BJ (cell line): ENCODE measurements at regions not wholly inside any gene's neighbourhood (a gene's known extent, or its start where the extent isn't known, plus 50 kb on each side); places are given as distances from the start of the nearest gene placed in this dataset.
"Not testable (repeated sequence)": the region's sequence is repeated elsewhere in the genome, so short reads cannot be mapped to it uniquely, and the experiment has no call there.

Experiments used
- CTCF ChIA-PET: fragments of 350-600 bp; formaldehyde crosslinking; extraction: SDS; loops from one replicate; lab custom pipeline; 2021; ENCODE audit warnings: antibody characterized with exemption, inconsistent platforms; lab: Yijun Ruan, JAX
- POLR2A ChIA-PET: fragments of 300-600 bp; sonication (Branson Sonifier 250); formaldehyde crosslinking; extraction: SDS; loops from one replicate; lab custom pipeline; 2021; ENCODE audit warnings: antibody characterized with exemption; lab: Charles Lee
- DNase-seq: peaks from one replicate; pipeline ENCODE4 v3.0.0-alpha.2; 2011; ENCODE audit warnings: low read depth
- H3K27me3 ChIP-seq: 2 replicates; pipeline ENCODE4 v1.6.0; 2011; ENCODE audit warnings: low read length; ENCODE audit not compliant: control insufficient read depth, insufficient read depth
- H3K36me3 ChIP-seq: 2 replicates; pipeline ENCODE4 v1.5.1; 2011; ENCODE audit warnings: low read length; ENCODE audit not compliant: control insufficient read depth, insufficient read depth
- H3K4me3 ChIP-seq: 2 replicates; pipeline ENCODE4 v1.5.1; 2011; ENCODE audit warnings: low read depth, mild to moderate bottlenecking, control low read depth, low read length
- TF ChIP-seq, protein P1 (sequence below): IDR thresholded peaks from 2 replicates; pipeline ENCODE4 v1.5.1; 2011; ENCODE audit warnings: low read depth, mild to moderate bottlenecking, control low read depth, inconsistent platforms, low read length, moderate library complexity; ENCODE audit not compliant: insufficient read depth

DNA sequence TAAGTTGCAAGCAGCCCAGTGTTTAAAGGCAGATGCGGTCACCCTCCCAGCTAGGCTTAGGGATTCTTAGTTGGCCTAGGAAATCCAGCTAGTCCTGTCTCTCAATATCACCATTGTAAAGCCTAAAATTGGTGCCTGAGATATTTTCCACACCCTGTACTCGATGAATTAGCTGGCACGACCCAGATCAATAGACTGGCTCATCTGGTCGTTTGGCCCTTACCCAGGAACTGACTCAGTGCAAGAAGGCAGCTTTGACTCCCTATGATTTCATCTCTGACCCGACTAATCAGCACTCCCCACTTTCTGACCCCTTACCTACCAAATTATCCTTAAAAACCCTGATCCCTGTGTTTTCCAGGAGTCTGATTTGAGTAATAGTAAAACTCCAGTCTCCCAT is 384.9 kb upstream of the SLC7A11 start:
- ChIA-PET CTCF (no interaction called here), POLR2A (interaction anchor here (0.6 kb wide), 1 partner anchor 26 kb away, joined by 6 read pairs; no protein-coding TSS in a partner anchor)
- TF ChIP-seq, protein P1, sequence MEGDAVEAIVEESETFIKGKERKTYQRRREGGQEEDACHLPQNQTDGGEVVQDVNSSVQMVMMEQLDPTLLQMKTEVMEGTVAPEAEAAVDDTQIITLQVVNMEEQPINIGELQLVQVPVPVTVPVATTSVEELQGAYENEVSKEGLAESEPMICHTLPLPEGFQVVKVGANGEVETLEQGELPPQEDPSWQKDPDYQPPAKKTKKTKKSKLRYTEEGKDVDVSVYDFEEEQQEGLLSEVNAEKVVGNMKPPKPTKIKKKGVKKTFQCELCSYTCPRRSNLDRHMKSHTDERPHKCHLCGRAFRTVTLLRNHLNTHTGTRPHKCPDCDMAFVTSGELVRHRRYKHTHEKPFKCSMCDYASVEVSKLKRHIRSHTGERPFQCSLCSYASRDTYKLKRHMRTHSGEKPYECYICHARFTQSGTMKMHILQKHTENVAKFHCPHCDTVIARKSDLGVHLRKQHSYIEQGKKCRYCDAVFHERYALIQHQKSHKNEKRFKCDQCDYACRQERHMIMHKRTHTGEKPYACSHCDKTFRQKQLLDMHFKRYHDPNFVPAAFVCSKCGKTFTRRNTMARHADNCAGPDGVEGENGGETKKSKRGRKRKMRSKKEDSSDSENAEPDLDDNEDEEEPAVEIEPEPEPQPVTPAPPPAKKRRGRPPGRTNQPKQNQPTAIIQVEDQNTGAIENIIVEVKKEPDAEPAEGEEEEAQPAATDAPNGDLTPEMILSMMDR = no peak
- H3K36me3 ChIP-seq = no peaks in the 10 kb centered on the region
- no peaks in the 10 kb centered on the region for H3K27me3 ChIP-seq
- DNase-seq = no peak
- no peak overlapping the region for H3K4me3 ChIP-seq

DNA sequence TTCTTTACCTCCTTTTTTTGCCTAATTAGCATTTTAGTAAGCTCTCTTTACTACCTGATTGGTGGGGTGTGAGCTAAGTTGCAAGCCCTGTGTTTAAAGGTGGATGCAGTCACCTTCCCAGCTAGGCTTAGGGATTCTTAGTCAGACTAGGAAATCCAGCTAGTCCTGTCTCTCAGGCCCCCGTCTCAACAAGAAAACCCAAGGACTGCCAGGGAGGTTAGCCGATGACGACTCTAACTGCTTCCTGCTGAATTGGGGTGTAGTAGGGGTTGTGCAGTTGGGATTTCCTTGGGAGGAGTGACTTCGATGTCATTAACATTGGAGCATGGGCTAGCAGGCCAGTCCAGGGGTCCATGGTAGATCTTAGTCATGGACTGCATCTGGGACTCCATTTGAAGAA is 380.2 kb upstream of the SLC7A11 start:
- H3K27me3 ChIP-seq, DNase-seq, POLR2A ChIA-PET, H3K36me3 ChIP-seq, H3K4me3 ChIP-seq: not testable (repeated sequence)
- CTCF ChIA-PET = interaction anchor here (0.6 to 1.2 kb wide), 3 partner anchors 17 to 679 kb away, joined by 3 to 4 read pairs (median 3); no protein-coding TSS in a partner anchor

DNA sequence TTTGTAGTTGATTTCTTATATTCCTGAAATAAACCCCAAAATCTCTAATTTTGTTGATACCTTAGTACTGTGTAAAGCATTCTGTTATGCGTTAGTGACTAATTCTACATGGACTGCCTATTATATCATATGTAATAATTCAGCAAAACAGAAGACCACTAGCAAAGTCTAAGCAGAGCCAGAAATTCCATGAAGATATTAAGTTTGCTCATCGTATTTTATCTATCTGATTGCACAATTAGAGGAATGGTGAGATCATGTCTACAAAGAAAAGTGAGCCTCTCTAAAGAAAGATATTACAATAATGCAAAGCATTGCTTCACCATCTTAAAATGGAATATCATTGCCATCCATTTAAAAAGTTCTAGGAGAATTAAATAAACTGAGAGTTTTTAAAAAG is 374.6 kb upstream of the SLC7A11 start:
- CTCF ChIA-PET = interaction anchor here (0.6 kb wide), 1 partner anchor 563 kb away, joined by 3 read pairs; no protein-coding TSS in a partner anchor
- Histone ChIP-seq H3K4me3 (no peak overlapping the region), H3K27me3 (no peaks in the 10 kb centered on the region), H3K36me3 (no peaks in the 10 kb centered on the region)
- DNase-seq = no peak
- TF ChIP-seq, protein P1 = no peak
- POLR2A ChIA-PET = no interaction called here

DNA sequence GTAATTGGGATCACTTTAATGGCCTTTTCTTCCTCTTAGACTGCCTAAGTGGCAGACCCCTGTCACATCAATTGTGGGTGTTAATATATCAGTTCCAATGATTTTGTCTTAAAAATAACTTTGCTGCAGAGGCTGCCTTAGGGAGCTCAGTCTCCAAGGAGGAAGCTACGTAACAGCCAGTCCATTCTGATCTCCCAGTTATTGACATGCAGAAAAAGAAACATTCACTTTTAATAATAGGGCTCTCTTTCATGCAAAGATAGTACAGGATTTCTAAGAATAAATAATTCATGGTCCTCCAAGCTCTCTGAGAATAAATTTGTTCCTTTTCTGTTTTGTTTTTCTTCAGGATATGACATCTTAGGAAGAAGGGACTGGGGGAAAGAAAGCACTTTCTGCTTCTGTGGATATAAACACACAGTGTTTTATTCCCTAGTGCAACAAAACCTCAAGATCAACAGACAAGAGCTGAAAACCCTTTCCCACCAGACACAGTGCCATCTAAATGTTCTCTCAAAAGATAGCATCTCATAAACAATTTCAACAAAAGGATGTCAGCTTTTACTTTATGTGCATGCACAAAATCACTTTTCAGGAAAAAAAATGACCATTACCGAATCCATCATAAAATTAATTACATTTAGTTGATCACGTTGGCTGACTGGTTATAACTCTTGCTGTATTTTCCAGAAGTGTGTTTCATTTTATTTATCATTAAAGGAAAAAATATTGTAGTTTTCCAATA is 372.4 kb upstream of the SLC7A11 start:
- CTCF ChIA-PET = interaction anchor here (0.7 kb wide), 1 partner anchor 366 kb away, joined by 3 read pairs; no protein-coding TSS in a partner anchor
- TF ChIP-seq, protein P1 = no peak
- H3K27me3 ChIP-seq = no peaks in the 10 kb centered on the region
- no peak overlapping the region for H3K4me3 ChIP-seq
- H3K36me3 ChIP-seq = no peaks in the 10 kb centered on the region
- DNase-seq = no peak
- POLR2A ChIA-PET = no interaction called here

DNA sequence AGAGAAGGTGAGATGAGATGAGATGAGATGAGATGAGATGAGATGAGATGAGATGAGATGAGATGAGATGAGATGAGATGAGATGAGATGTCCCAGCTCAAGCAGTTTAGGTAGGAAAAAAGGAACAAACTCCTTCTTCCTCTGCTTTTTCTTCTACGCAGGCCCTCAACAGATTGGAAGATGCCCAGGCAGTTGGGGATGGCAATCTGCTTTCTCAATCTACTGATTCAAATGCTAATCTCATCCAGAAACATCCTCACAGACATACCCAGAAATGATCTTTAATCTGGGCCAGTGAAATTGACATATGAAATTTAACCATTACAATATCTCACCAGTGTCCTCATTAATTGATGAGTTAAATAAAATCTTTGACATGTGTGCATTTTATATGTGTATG is 370.3 kb upstream of the SLC7A11 start:
- CTCF ChIA-PET = no interaction called here
- POLR2A ChIA-PET = no interaction called here
- Histone ChIP-seq H3K36me3 (no peaks in the 10 kb centered on the region), H3K4me3 (no peak overlapping the region), H3K27me3 (no peaks in the 10 kb centered on the region)
- TF ChIP-seq, protein P1 = no peak
- DNase-seq = no peak
